GM18951 (cell line): ENCODE measurements at regions not wholly inside any gene's neighbourhood (a gene's known extent, or its start where the extent isn't known, plus 50 kb on each side); places are given as distances from the start of the nearest gene placed in this dataset.

Experiments used
- POLR2A ChIP-seq: IDR thresholded peaks from 4 replicates; pipeline ENCODE4 v1.6.1; 2011; ENCODE audit warnings: mild to moderate bottlenecking; ENCODE audit not compliant: insufficient read length, insufficient read depth; ENCODE audit errors: extremely low read depth
- in situ Hi-C: fragments of 300-500 bp; cut with MboI; formaldehyde crosslinking; loops from one replicate; pipeline ENCODE4 v1.12.0; 2022; ENCODE audit warnings: low sequenced_read_pairs, mixed read lengths, inconsistent platforms; ENCODE audit not compliant: unreplicated experiment

- in situ Hi-C loops, result no loop called here
- TF ChIP-seq POLR2A, result no peak
These were observed 317.1 kb upstream of the KLF6 start for GRCh38 chr10:4101918-4102654.

GRCh38 chr10:4100380-4100779 lies 315.4 kb upstream of the KLF6 start:
- in situ Hi-C loops, result no loop called here
- no peak for TF ChIP-seq POLR2A

- TF ChIP-seq POLR2A, result no peak
- in situ Hi-C loops, result no loop called here
These were observed 314.2 kb upstream of the KLF6 start for GRCh38 chr10:4099202-4099601.

GRCh38 chr10:4095166-4095917 lies 310.3 kb upstream of the KLF6 start:
- in situ Hi-C loops, result no loop called here

GRCh38 chr10:4094751-4095150 lies 309.7 kb upstream of the KLF6 start:
- TF ChIP-seq POLR2A, result no peak
- in situ Hi-C loops, result no loop called here

More at GRCh38 chr10:4095166-4095917, 310.3 kb upstream of the KLF6 start:
- TF ChIP-seq POLR2A, result no peak

GRCh38 chr10:4093438-4093837 lies 308.4 kb upstream of the KLF6 start:
- TF ChIP-seq POLR2A, result no peak
- in situ Hi-C loops, result no loop called here

GRCh38 chr10:4088354-4089066 lies 303.5 kb upstream of the KLF6 start:
- in situ Hi-C loops, result no loop called here
- no peak for TF ChIP-seq POLR2A

GRCh38 chr10:4086131-4086898 lies 301.3 kb upstream of the KLF6 start:
- in situ Hi-C loops, result no loop called here
- TF ChIP-seq POLR2A, result no peak

- no peak for TF ChIP-seq POLR2A
- in situ Hi-C loops, result no loop called here
These were observed 298.5 kb upstream of the KLF6 start for GRCh38 chr10:4083509-4084003.

GRCh38 chr10:4082861-4083260 lies 297.9 kb upstream of the KLF6 start:
- no peak for TF ChIP-seq POLR2A
- in situ Hi-C loops, result no loop called here

GRCh38 chr10:4081685-4082111 lies 296.7 kb upstream of the KLF6 start:
- in situ Hi-C loops, result no loop called here
- TF ChIP-seq POLR2A, result no peak

GRCh38 chr10:4080225-4080805 lies 295.3 kb upstream of the KLF6 start:
- TF ChIP-seq POLR2A, result no peak
- in situ Hi-C loops, result no loop called here
